ENCODE measurements at regions not wholly inside any gene's neighbourhood (a gene's known extent, or its start where the extent isn't known, plus 50 kb on each side); places are given as distances from the start of the nearest gene placed in this dataset.

GRCh38 chr9:126275386-126276001 lies 51.1 kb upstream of the MVB12B start:
- DNase-seq, result no peak

DNA sequence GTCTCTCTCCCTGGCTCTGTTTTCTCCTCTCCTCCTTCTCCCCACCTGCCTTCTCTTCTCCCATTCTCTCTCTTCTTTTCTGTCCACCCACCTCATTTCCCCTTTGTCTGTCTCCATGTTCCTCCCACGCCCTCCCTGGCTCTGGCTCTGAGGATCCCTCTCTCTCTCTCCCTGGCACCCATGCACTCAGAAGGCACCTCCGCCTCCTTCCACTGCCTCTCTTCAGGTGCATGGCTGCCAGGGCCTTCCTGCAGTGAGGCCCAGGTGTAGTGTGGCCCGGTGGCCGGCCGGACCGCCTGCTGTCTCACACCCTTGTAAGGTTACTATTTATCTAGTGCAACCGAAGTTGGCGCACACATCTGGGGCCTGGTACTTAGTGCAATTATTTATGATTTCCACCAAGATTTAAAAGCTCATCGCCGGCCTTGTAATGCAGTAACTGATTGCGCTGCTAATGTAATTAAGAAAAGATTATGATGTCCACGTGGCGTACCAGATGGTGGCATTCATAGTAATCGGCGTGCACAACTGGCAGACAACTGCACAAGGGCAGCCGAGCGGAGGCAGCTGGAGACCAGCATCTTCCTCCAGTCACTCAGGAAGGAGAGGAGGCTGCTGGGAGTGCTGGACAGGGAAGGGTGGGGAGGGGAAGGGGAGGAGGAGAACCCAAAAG lies 50.4 kb upstream of the MVB12B start:
- DNase-seq, result no peak
